ENCODE measurements at regions not wholly inside any gene's neighbourhood (a gene's known extent, or its start where the extent isn't known, plus 50 kb on each side); places are given as distances from the start of the nearest gene placed in this dataset.

GRCh38 chr6:98116455-98116854 lies 717.9 kb upstream of the POU3F2 start:
- no peaks in the 10 kb centered on the region for H3K9me3 ChIP-seq (ENCODE audit: control insufficient read depth, low read length)
- H3K36me3 ChIP-seq (ENCODE audit: control insufficient read depth, insufficient read depth, low read length) = no peaks in the 10 kb centered on the region
- no peak for TF ChIP-seq CTCF (conservative IDR thresholded peaks at IDR 0.05)
- no peak overlapping the region for H3K4me3 Mint-ChIP-seq
- 93 to 100% methylated on average over 6 to 9 of the region's 9 CpGs for WGBS, 2 experiments (ENCODE audit: insufficient coverage in 1 of 2, insufficient read length in 1 of 2)
- peaks cover 3% of the 10 kb centered on the region for H3K4me1 Mint-ChIP-seq
- no peak overlapping the region for H3K4me3 ChIP-seq (ENCODE audit: low read length)
- H3K36me3 Mint-ChIP-seq (ENCODE audit: low read depth) = no peaks in the 10 kb centered on the region
- H3K9ac ChIP-seq (ENCODE audit: extremely low read depth, low read length, poor library complexity, severe bottlenecking) = no peak overlapping the region
- no peak overlapping the region for H3K27ac Mint-ChIP-seq
- H3K27me3 Mint-ChIP-seq (ENCODE audit: insufficient read depth) = no peaks in the 10 kb centered on the region
- H3K27me3 ChIP-seq (ENCODE audit: control insufficient read depth, insufficient read depth, low read length, poor library complexity, severe bottlenecking) = no peaks in the 10 kb centered on the region
- no peak for DNase-seq
- no peaks in the 10 kb centered on the region for H3K4me1 ChIP-seq (ENCODE audit: control insufficient read depth, insufficient read depth, low read length)
- H3K9me3 Mint-ChIP-seq = no peaks in the 10 kb centered on the region
- H3K27ac ChIP-seq (ENCODE audit: low read depth, low read length) = peak overlapping the region; percentile 62

- no peak for DNase-seq
- Histone ChIP-seq H3K27me3 (ENCODE audit: control insufficient read depth, insufficient read depth, low read length, poor library complexity, severe bottlenecking) (no peaks in the 10 kb centered on the region), H3K4me1 (ENCODE audit: control insufficient read depth, insufficient read depth, low read length) (no peaks in the 10 kb centered on the region), H3K9me3 (ENCODE audit: control insufficient read depth, low read length) (no peaks in the 10 kb centered on the region), H3K27ac (ENCODE audit: low read depth, low read length) (peak overlapping the region; percentile 83), H3K4me3 (ENCODE audit: low read length) (no peak overlapping the region), H3K36me3 (ENCODE audit: control insufficient read depth, insufficient read depth, low read length) (no peaks in the 10 kb centered on the region), H3K9ac (ENCODE audit: extremely low read depth, low read length, poor library complexity, severe bottlenecking) (no peak overlapping the region)
- H3K27me3 Mint-ChIP-seq (ENCODE audit: insufficient read depth) = no peaks in the 10 kb centered on the region
- WGBS, 2 experiments (ENCODE audit: insufficient coverage in 1 of 2, insufficient read length in 1 of 2) = 90% methylated on average over 1 of the region's 1 CpG; no CpG with 5 or more reads in 1 of the 2 experiments
- H3K36me3 Mint-ChIP-seq (ENCODE audit: low read depth) = no peaks in the 10 kb centered on the region
- no peak overlapping the region for H3K4me3 Mint-ChIP-seq
- H3K9me3 Mint-ChIP-seq = no peaks in the 10 kb centered on the region
- H3K27ac Mint-ChIP-seq = no peak overlapping the region
- H3K4me1 Mint-ChIP-seq = peaks cover 3% of the 10 kb centered on the region
- no peak for TF ChIP-seq CTCF (conservative IDR thresholded peaks at IDR 0.05)
These were observed 717.3 kb upstream of the POU3F2 start for GRCh38 chr6:98117068-98117467.

- Histone ChIP-seq H3K4me3 (ENCODE audit: low read length) (no peak overlapping the region), H3K27ac (ENCODE audit: low read depth, low read length) (peak overlapping the region; percentile 87), H3K27me3 (ENCODE audit: control insufficient read depth, insufficient read depth, low read length, poor library complexity, severe bottlenecking) (no peaks in the 10 kb centered on the region), H3K9me3 (ENCODE audit: control insufficient read depth, low read length) (no peaks in the 10 kb centered on the region), H3K9ac (ENCODE audit: extremely low read depth, low read length, poor library complexity, severe bottlenecking) (no peak overlapping the region), H3K4me1 (ENCODE audit: control insufficient read depth, insufficient read depth, low read length) (no peaks in the 10 kb centered on the region), H3K36me3 (ENCODE audit: control insufficient read depth, insufficient read depth, low read length) (no peaks in the 10 kb centered on the region)
- DNase-seq = no peak
- Mint-ChIP-seq H3K27me3 (ENCODE audit: insufficient read depth) (no peaks in the 10 kb centered on the region), H3K4me1 (peaks cover 3% of the 10 kb centered on the region), H3K4me3 (no peak overlapping the region), H3K36me3 (ENCODE audit: low read depth) (no peaks in the 10 kb centered on the region), H3K27ac (no peak overlapping the region), H3K9me3 (no peaks in the 10 kb centered on the region)
- TF ChIP-seq CTCF (conservative IDR thresholded peaks at IDR 0.05) = no peak
- WGBS, 2 experiments (ENCODE audit: insufficient coverage in 1 of 2, insufficient read length in 1 of 2) = 48 to 72% methylated on average over 6 of the region's 6 CpGs
These were observed 715.9 kb upstream of the POU3F2 start for GRCh38 chr6:98118397-98119045.
